NCI-H774 (cell line): ENCODE measurements at regions not wholly inside any gene's neighbourhood (a gene's known extent, or its start where the extent isn't known, plus 50 kb on each side); places are given as distances from the start of the nearest gene placed in this dataset.

Source experiments
- DNase-seq: peaks from one replicate; lab custom pipeline; 2025; lab: John Stamatoyannopoulos, UW

DNA sequence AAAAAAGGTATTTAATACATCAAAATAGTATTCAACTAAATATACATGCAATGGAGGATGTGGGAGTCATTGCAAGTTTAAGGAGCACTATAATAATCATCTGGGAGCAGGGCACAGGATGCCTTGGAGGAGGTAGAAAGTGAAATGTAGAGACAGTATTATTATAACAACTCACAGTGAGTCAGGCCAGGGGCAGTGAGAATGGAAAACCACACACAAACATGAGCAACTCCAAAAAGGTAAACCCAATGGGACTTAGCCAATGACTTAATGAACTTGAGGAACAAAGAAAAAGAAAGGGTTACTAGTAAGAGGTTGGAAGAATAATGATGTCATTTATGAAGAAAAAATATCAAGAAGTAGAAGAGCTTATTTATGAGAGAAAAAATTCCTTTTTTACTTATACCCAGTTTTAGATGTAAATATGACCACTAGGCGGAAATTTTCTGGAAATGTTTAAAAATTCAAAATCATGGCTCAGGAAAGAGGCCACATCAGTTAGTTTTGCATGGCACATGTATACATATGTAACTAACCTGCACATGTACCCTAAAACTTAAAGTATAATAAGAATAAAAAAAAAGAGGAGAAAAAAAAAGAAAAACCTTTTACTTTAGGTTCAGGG, 389.3 kb downstream of the SUCLA2 start:
- no peak for DNase-seq

- DNase-seq = no peak
Observed at GRCh38 chr13:47610687-47611086, 390.4 kb downstream of the SUCLA2 start.

DNA sequence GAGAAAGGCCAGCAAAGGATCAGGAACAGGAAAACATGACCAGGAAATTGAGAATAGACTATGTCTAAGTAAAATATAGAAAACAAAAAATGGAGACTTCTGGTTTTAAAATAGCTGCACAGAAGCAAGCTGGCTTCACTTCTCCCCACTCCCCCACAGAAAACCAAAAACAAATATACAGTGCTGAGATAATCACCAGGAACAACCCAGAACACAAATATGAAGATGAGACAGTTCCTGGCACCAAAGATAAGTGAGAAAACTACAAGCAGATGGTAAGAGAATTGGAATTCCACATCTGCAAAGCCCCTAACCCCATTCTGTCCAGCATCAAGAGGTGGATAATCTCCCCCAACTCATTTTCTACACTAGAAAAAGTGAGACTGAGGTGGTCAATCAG, 397.7 kb downstream of the SUCLA2 start:
- DNase-seq = no peak

DNA sequence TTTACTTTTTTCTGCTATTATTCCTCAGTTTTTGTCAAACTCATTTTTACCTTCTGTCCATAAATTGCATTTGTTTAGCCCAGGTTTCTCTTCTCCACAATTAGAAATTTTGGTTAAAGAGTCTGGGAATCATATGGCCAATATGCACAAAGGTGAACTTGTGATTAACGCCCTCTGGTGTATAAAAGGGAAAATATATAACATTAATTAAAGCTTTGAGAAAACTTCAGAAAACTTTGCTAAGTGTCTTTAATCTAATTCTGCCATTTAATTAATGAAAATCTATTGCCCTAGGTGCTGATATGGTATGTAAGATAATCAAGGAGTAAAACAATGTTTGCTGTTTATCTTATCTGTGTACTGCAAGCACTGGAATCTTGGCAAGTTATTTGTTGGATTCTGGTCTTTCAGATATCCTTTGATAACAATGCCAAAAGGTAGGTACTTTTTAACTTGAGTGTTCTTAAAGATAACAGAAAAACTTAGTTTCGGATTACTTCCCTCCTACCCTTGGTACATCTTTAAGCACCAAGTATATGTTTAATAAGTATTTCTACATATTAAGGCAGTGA, 402.6 kb downstream of the SUCLA2 start:
- no peak for DNase-seq

DNA sequence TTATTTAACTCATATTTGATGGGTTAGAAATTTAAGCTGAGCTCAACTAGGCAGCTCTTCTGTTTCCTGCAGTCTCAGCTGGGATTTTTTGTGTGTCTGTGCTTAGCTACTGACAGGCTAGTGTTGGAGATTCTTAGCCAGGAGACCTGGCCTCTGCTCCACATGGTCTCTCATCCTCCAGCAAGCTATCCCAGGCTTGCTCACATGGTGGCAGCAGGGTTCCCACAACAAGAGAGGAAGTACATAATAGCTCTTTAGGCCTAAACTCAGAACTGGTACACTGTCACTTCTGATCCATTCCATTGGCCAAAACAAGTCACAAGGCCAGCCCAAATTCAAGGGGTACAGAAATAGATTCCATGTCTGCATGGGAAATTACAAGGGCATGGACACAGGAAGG, 406.2 kb downstream of the SUCLA2 start:
- DNase-seq = no peak

- no peak for DNase-seq
Observed at GRCh38 chr13:47592256-47592655, 408.8 kb downstream of the SUCLA2 start.

GRCh38 chr13:47588676-47589075, 412.4 kb downstream of the SUCLA2 start:
- DNase-seq = no peak

GRCh38 chr13:47572375-47572774, 428.7 kb downstream of the SUCLA2 start:
- no peak for DNase-seq

GRCh38 chr13:47564041-47564440, 437.0 kb downstream of the SUCLA2 start:
- DNase-seq = no peak

DNA sequence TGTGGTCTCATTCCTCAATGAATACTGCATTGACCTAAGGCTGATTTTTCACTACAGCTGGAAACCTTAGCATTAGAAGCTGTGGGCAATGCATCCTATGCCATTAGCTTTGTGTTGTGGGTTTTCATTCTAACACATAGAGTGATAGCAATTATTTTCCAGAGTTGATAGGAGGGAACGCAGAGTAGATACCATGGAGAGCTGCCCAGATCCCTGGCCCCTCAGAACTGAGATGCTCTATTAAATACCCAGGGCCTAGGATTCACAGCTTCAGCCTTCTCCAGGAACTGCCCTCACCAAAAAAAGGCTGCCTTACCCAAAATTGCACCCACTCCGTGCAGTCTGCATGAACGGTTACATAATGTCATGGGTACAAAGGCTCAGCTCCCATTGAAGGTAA, 444.4 kb downstream of the SUCLA2 start:
- DNase-seq = no peak

GRCh38 chr13:47555235-47555634, 445.8 kb downstream of the SUCLA2 start:
- DNase-seq = no peak

GRCh38 chr13:47553329-47553977, 447.6 kb downstream of the SUCLA2 start:
- no peak for DNase-seq

DNA sequence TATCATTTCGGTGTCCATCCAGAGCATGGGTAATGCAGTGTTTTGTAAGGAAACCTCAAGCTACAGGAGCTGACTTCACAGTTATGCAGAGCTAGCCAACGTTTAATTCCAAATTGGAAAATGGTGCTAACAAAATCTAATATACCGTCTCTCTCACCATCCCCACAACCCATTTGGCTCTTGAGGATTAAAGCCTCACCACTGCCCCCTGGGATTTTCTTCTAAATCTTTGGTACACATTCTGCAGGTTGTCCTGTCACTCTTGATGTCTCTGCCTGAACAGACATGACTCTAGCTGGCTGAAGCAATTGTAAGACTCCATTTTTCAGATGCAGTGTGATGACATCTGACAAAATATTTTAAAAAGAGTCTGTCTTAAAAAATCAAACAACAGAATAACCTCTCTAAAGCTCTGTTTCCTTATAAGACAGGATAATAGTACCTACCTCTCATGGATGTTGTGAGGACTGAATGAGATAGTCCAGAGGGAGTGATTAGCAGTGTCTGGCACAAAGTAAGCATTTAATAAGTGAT, 451.8 kb downstream of the SUCLA2 start:
- DNase-seq = no peak

DNA sequence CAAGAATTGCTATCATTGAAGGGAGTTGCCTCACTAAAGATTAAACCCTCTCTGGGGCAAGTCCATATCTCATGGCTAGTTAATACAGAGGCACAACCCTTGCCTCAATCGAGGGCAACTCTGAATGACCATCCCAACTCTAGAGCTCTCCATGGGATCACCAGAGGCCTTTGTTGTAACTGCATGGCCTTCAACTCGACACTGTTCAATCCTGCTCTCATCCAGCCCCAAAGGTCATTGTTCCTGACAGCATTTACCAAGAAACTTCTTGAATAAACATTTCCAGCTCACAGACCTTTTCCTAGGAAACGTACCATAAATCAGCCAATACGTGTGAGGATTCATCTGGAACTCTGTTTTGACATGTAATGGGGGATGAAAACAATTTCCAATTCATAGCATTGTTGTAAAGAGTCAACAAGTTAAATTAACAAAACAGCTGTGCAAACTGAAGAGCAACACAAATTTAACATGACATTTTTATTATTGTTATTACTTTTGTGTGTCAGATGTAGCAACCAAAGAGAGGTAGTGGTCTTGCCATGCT, 452.7 kb downstream of the SUCLA2 start:
- no peak for DNase-seq

DNA sequence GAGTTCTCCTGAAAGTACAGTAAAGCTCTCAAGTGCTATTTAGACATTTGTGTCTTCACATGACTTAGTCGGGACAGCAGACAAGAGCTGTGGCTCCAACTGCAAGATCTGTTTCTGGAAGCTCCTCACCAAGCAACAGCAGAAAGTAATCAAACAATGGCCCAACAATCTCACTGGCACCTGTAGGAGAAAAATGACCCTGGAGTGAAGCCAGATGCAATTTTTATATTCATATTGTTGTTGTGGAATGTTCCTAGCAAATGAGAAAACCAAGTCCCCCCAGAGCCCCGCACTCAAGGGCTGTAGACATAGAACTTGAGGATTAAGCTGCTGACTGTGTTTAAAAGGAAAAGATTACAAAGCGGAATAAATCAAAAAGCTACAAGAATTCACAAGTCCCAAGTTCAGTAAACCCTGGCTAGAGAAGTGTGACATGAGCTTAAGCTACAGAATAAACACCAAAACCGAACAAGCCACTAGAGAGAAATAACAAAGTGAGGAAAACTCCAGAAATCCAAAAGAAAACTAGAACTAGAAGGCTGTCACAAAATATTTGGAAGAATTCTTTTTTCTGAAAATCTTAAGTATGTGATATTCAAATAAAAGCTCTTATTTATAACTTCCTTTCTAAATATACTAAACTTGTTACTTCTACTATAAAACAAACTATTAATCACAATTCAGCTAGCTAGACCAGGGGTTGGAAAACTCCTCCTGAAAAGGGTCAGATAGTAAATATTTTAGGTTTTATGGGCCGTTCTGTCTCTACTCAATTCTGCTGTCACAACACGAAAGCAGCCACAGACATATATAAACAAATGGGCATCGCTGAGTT, 454.5 kb downstream of the SUCLA2 start:
- DNase-seq = no peak

DNA sequence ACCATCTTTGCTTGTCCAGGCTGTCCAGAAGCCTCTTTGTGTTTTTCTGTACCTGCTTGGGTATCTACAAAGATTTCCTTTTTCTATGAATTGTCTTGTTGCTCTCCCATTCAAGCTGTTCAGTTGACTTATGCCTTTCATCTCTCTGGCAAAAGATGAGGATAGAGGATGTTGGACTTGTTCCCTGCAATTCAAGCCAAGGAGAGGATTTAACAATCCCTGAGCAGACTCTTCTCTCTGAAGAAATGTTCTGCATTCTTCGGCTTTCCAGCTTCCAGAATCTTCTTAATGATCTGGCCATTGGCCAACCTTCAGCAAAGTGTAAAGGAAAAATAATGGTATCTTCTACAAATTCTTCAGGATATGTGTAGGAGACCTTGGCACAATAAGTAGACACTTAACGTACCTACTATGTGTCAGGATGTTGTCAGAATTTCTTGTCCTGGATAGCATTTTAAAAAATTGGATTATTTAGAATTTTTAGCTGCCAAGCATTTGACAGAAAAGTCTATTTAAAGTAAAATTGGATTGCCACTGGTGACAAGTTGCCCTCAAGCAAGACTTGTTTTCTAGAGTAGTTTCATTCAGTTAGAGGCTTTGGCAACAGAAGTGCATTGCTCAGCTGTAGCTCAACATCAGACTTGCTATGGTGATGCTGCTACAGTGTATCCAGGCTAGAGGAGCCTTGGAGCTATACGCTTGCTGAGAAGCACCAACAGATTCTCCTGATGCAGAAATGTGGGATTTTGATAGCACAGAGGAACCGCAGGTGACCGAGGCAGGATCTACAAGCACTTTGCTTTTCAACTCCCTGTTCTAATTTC, 455.7 kb downstream of the SUCLA2 start:
- no peak for DNase-seq

DNA sequence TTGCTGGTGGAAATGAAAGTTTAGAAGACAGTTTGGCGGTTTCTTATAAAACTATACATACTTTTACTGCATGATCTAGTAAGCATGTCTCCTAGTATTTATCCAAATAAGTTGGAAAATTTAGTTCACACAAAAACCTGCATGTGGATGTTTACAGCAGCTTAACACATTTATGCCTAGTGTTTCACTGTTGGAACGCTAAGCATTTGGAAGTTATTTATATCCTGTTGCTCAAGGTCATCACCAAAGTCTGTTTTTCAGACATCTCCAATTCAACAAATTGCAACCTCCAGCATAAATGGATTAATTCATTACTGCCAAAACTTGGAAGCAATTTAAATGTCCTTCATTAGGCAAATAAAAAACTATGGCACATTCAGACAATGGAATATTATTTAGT, 461.8 kb downstream of the SUCLA2 start:
- no peak for DNase-seq

GRCh38 chr13:47523771-47524170, 477.3 kb downstream of the SUCLA2 start:
- DNase-seq = no peak

GRCh38 chr13:47521890-47522487, 479.1 kb downstream of the SUCLA2 start:
- no peak for DNase-seq

DNA sequence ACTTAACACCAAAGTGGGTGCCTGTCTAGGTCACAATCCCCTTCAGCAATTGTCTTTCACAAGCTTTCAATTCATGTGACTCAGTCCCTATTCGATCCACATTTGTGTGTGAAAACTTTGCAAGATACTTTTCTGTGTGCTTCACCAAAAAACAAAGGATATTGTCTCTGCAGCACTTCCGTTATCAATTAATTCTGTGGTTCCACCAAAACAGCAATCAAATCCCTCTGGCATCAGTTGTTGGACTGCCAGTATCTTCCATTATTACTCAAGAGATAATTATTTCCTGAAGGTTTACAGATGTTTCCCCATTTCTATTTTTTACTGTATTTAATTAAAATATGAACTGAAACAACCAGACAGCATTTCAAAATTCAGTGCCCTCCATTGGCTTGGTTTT, 481.4 kb downstream of the SUCLA2 start:
- DNase-seq = no peak

DNA sequence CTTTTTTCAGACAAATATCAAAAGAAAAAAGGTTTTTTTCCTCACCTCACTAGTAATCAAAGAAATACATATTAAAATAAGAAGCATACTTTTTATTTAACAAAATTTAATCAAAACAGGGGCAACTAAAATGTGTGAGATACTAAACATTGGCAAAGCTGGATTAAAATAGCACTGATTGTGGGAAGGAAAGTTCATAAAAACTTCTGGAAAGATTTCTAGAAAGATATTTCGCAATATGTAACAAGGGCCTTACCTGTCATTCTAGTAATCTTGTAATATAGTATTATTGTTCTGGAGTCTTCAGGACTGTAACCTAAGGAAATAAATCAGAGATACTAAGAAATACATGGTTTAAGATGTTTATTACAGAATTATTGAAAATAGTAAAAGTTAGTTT, 482.5 kb downstream of the SUCLA2 start:
- DNase-seq = no peak
